Bronchial epithelial cell (primary cell): ENCODE measurements at regions not wholly inside any gene's neighbourhood (a gene's known extent, or its start where the extent isn't known, plus 50 kb on each side); places are given as distances from the start of the nearest gene placed in this dataset.
A peak's percentile ranks its signal among the peaks of the same experiment; 100 is the strongest.

Experiments used
- DNase-seq: peaks from one replicate; pipeline ENCODE4 v3.0.0-alpha.2; 2010; ENCODE audit warnings: low read depth
- FAIRE-seq: peaks from 2 replicates; lab custom pipeline; 2011; peaks lifted over from hg19 to GRCh38; lab: Jason Lieb, UNC
- H3K27me3 ChIP-seq: 2 replicates; pipeline ENCODE4 v1.5.1; 2011; ENCODE audit warnings: low read length; ENCODE audit not compliant: control insufficient read depth, insufficient read depth
- H3K36me3 ChIP-seq: 2 replicates; pipeline ENCODE4 v1.5.1; 2011; ENCODE audit warnings: low read length; ENCODE audit not compliant: control insufficient read depth, insufficient read depth
- H3K4me3 ChIP-seq: 2 replicates; pipeline ENCODE4 v1.5.1; 2011; ENCODE audit warnings: mild to moderate bottlenecking, low read depth, low read length, control low read depth
- CTCF ChIP-seq: IDR thresholded peaks from 2 replicates; pipeline ENCODE4 v1.5.1; 2011; ENCODE audit warnings: mild to moderate bottlenecking, moderate library complexity, low read length, control low read depth, inconsistent platforms; ENCODE audit not compliant: insufficient read depth, severe bottlenecking

- no peaks in the 10 kb centered on the region for H3K36me3 ChIP-seq
- no peak for TF ChIP-seq CTCF
- FAIRE-seq (no peak), DNase-seq (peak; percentile 96)
- no peak overlapping the region for H3K4me3 ChIP-seq
- H3K27me3 ChIP-seq: no peaks in the 10 kb centered on the region
These were observed 562.2 kb downstream of the GALC start for GRCh38 chr14:87430810-87431209.

- Histone ChIP-seq H3K36me3 (no peaks in the 10 kb centered on the region), H3K27me3 (no peaks in the 10 kb centered on the region), H3K4me3 (no peak overlapping the region)
- no peak for TF ChIP-seq CTCF
- DNase-seq (no peak), FAIRE-seq (no peak)
These were observed 562.8 kb downstream of the GALC start for GRCh38 chr14:87430214-87430613.

GRCh38 chr14:87419925-87420324 lies 573.1 kb downstream of the GALC start:
- no peak overlapping the region for H3K4me3 ChIP-seq
- DNase-seq (peak; percentile 6), FAIRE-seq (no peak)
- no peaks in the 10 kb centered on the region for H3K27me3 ChIP-seq
- no peaks in the 10 kb centered on the region for H3K36me3 ChIP-seq
- TF ChIP-seq CTCF: no peak

- FAIRE-seq: no peak
- no peaks in the 10 kb centered on the region for H3K36me3 ChIP-seq
- H3K4me3 ChIP-seq: no peak overlapping the region
- H3K27me3 ChIP-seq: no peaks in the 10 kb centered on the region
- no peak for DNase-seq
- TF ChIP-seq CTCF: no peak
These were observed 581.6 kb downstream of the GALC start for GRCh38 chr14:87411370-87411769.

GRCh38 chr14:87409393-87409792 lies 583.6 kb downstream of the GALC start:
- TF ChIP-seq CTCF: no peak
- peak; percentile 31 for DNase-seq

GRCh38 chr14:87407344-87407743 lies 585.6 kb downstream of the GALC start:
- no peak for TF ChIP-seq CTCF
- H3K27me3 ChIP-seq: no peaks in the 10 kb centered on the region
- no peaks in the 10 kb centered on the region for H3K36me3 ChIP-seq
- DNase-seq (no peak), FAIRE-seq (no peak)
- H3K4me3 ChIP-seq: no peak overlapping the region

More at GRCh38 chr14:87409393-87409792, 583.6 kb downstream of the GALC start:
- FAIRE-seq: no peak
- Histone ChIP-seq H3K27me3 (no peaks in the 10 kb centered on the region), H3K4me3 (no peak overlapping the region), H3K36me3 (no peaks in the 10 kb centered on the region)
